B cell (primary cell): ENCODE measurements at regions not wholly inside any gene's neighbourhood (a gene's known extent, or its start where the extent isn't known, plus 50 kb on each side); places are given as distances from the start of the nearest gene placed in this dataset.

Experiments
- ATAC-seq: fragments of 200-7000 bp; cut with Tn5 transposase; one replicate; pipeline ENCODE4 v1.10.0; 2021; ENCODE audit warnings: low read depth, mild to moderate bottlenecking, moderate number of reproducible peaks, moderate library complexity
- CTCF ChIA-PET: fragments of 350-600 bp; sonication (Branson Sonifier 250); formaldehyde crosslinking; loops from one replicate; lab custom pipeline; 2021; ENCODE audit warnings: antibody characterized with exemption, inconsistent platforms; lab: Charles Lee
- POLR2A ChIA-PET: fragments of 350-600 bp; sonication (Branson Sonifier 250); formaldehyde crosslinking; loops from one replicate; lab custom pipeline; 2021; ENCODE audit warnings: antibody characterized with exemption; lab: Charles Lee
- DNase-seq: peaks from one replicate; pipeline ENCODE4 v3.0.0; 2013
- H2AFZ ChIP-seq: 2 replicates; pipeline ENCODE4 v1.6.1; 2012; ENCODE audit warnings: mild to moderate bottlenecking, low read depth, low read length; ENCODE audit not compliant: insufficient read depth, poor library complexity, severe bottlenecking
- H3K27ac ChIP-seq, 2 donors: 1 replicate in 1 of 2; 2 replicates in 1 of 2; pipeline ENCODE4 v1.5.1; 2012 to 2013; ENCODE audit warnings: low read length in 2 of 2, mild to moderate bottlenecking in 2 of 2, moderate library complexity in 1 of 2
- H3K27me3 ChIP-seq, 4 experiments: fragments of 200-600 bp in 1 of 4; sonication (generic) in 1 of 4; replicated peaks in 1 of 4; 1 replicate in 2 of 4; 2 replicates in 2 of 4; pipeline versions ENCODE4 v1.6.1 to v1.7.0; 2013 to 2016; ENCODE audit warnings: low read length in 3 of 4, mild to moderate bottlenecking in 2 of 4, mixed read lengths in 1 of 4, moderate library complexity in 1 of 4; ENCODE audit not compliant: insufficient read depth in 4 of 4, control insufficient read depth in 3 of 4; ENCODE audit errors: control extremely low read depth in 1 of 4
- H3K36me3 ChIP-seq, 2 experiments: replicated peaks in 1 of 2; 1 replicate in 1 of 2; 2 replicates in 1 of 2; pipeline versions ENCODE4 v1.6.1 to v1.7.1; 2013; ENCODE audit warnings: low read length in 1 of 2; ENCODE audit not compliant: insufficient read depth in 2 of 2, control insufficient read depth in 1 of 2; ENCODE audit errors: control extremely low read depth in 1 of 2, extremely low read depth in 1 of 2
- H3K4me1 ChIP-seq, 2 donors: fragments of 200-600 bp in 1 of 2; sonication (generic) in 1 of 2; 1 replicate in 1 of 2; 2 replicates in 1 of 2; pipeline versions ENCODE4 v1.5.1 to v1.6.1; 2013 to 2017; ENCODE audit warnings: low read length in 2 of 2; ENCODE audit not compliant: control insufficient read depth in 2 of 2, insufficient read depth in 2 of 2
- H3K4me2 ChIP-seq: replicated peaks from 2 replicates; pipeline ENCODE3; 2012; ENCODE audit warnings: mild to moderate bottlenecking, low read depth, low read length; ENCODE audit not compliant: poor library complexity, severe bottlenecking
- H3K4me3 ChIP-seq, 5 experiments: fragments of 200-600 bp in 1 of 5; sonication (generic) in 1 of 5; 1 replicate in 3 of 5; 2 replicates in 2 of 5; pipeline versions ENCODE4 v1.5.1 to v1.7.0; 2011 to 2016; ENCODE audit warnings: low read length in 4 of 5, mild to moderate bottlenecking in 4 of 5, low read depth in 2 of 5, control low read depth in 1 of 5, moderate library complexity in 1 of 5; ENCODE audit not compliant: insufficient read depth in 1 of 5; ENCODE audit errors: control extremely low read depth in 1 of 5, extremely low read depth in 1 of 5
- H3K79me2 ChIP-seq: fragments of 200-600 bp; sonication (generic); one replicate; pipeline ENCODE4 v1.6.0; 2016; ENCODE audit warnings: low read length; ENCODE audit not compliant: control insufficient read depth, insufficient read depth
- H3K9ac ChIP-seq: fragments of 200-600 bp; sonication (generic); 2 replicates; pipeline ENCODE4 v1.6.1; 2017; ENCODE audit warnings: mild to moderate bottlenecking, low read length, moderate library complexity
- H3K9me3 ChIP-seq, 3 donors: one replicate each; pipeline versions ENCODE4 v1.6.1 to v1.7.1; 2013; ENCODE audit warnings: low read length in 2 of 3; ENCODE audit not compliant: control insufficient read depth in 2 of 3, insufficient read depth in 1 of 3; ENCODE audit errors: control extremely low read depth in 1 of 3
- H4K20me1 ChIP-seq: 2 replicates; pipeline ENCODE4 v1.6.0; 2012; ENCODE audit warnings: mild to moderate bottlenecking, low read length; ENCODE audit not compliant: insufficient read depth, control insufficient read depth, poor library complexity, severe bottlenecking
- H3K27ac Mint-ChIP-seq: one replicate; pipeline ENCODE4 v1.8.0; 2021; ENCODE audit warnings: mixed read lengths
- H3K27me3 Mint-ChIP-seq: one replicate; pipeline ENCODE4 v1.8.0; 2021; ENCODE audit warnings: mixed read lengths
- H3K4me1 Mint-ChIP-seq: one replicate; pipeline ENCODE4 v1.8.0; 2021; ENCODE audit warnings: mixed read lengths
- H3K4me3 Mint-ChIP-seq: one replicate; pipeline ENCODE4 v1.8.0; 2021; ENCODE audit warnings: mixed read lengths
- H3K9me3 Mint-ChIP-seq: one replicate; pipeline ENCODE4 v1.8.0; 2022; ENCODE audit warnings: mixed read lengths; ENCODE audit not compliant: insufficient read depth
- EZH2 ChIP-seq: IDR thresholded peaks from 2 replicates; pipeline ENCODE4 v1.6.1; 2012; ENCODE audit warnings: borderline replicate concordance, low read depth, mild to moderate bottlenecking, moderate library complexity, low read length; ENCODE audit not compliant: insufficient read depth, poor library complexity, severe bottlenecking
- WGBS: methylation state at CpG from one replicate; pipeline ENCODE4 v1.1.5; 2013; ENCODE audit warnings: missing lambda C conversion rate; ENCODE audit not compliant: insufficient coverage; 5-methylcytosine and 5-hydroxymethylcytosine counted together
- intact Hi-C: fragments of 100-400 bp; cut with micrococcal nuclease; formaldehyde crosslinking; loops from one replicate; pipeline ENCODE4 v1.10.0; 2022
- TF ChIP-seq, protein P1 (sequence below): fragments of 200-600 bp; IDR thresholded peaks from one replicate; pipeline ENCODE4 v1.8.0; 2022; ENCODE audit warnings: antibody characterized with exemption, mild to moderate bottlenecking

DNA sequence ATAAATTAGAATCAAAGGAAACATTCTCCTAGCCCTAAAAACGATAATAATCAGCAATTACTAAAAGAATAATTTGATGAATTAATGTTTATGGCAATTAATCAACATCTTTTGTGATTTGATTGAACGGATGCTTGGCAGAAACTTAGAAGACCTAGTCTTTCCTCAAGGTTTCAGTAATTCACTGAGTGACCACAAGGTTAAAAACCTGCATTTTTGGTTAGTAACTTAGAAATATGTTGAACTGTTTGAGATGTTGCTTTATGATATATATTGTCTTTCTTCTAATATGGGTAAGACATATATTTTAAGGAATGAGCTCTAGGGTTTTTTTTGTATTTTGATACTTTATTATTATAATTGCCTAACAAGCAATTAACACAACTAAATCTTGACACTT is 793.0 kb upstream of the NDST4 start:
- H3K79me2 ChIP-seq: no peaks in the 10 kb centered on the region
- peaks cover 0 to 6% (median 2%) of the 10 kb centered on the region in 3 donors for H3K9me3 ChIP-seq
- Mint-ChIP-seq H3K4me3 (no peak overlapping the region), H3K9me3 (peaks cover 8% of the 10 kb centered on the region), H3K27ac (no peak overlapping the region), H3K4me1 (no peaks in the 10 kb centered on the region), H3K27me3 (no peaks in the 10 kb centered on the region)
- no peaks in the 10 kb centered on the region for H3K27me3 ChIP-seq
- H2AFZ ChIP-seq: no peak overlapping the region
- ChIA-PET POLR2A (no interaction called here), CTCF (no interaction called here)
- no peak overlapping the region for H3K9ac ChIP-seq
- H3K4me1 ChIP-seq: no peaks in the 10 kb centered on the region
- no peak overlapping the region for H3K27ac ChIP-seq
- TF ChIP-seq EZH2: no peak
- TF ChIP-seq, protein P1, sequence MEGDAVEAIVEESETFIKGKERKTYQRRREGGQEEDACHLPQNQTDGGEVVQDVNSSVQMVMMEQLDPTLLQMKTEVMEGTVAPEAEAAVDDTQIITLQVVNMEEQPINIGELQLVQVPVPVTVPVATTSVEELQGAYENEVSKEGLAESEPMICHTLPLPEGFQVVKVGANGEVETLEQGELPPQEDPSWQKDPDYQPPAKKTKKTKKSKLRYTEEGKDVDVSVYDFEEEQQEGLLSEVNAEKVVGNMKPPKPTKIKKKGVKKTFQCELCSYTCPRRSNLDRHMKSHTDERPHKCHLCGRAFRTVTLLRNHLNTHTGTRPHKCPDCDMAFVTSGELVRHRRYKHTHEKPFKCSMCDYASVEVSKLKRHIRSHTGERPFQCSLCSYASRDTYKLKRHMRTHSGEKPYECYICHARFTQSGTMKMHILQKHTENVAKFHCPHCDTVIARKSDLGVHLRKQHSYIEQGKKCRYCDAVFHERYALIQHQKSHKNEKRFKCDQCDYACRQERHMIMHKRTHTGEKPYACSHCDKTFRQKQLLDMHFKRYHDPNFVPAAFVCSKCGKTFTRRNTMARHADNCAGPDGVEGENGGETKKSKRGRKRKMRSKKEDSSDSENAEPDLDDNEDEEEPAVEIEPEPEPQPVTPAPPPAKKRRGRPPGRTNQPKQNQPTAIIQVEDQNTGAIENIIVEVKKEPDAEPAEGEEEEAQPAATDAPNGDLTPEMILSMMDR: no peak
- intact Hi-C loops: no loop called here
- H4K20me1 ChIP-seq: no peaks in the 10 kb centered on the region
- no peaks in the 10 kb centered on the region for H3K36me3 ChIP-seq
- H3K4me3 ChIP-seq: no peak overlapping the region
- no peak overlapping the region for H3K4me2 ChIP-seq
- ATAC-seq (no peak), DNase-seq (no peak)
- no CpG with 5 or more reads among the region's 2 CpGs for WGBS

DNA sequence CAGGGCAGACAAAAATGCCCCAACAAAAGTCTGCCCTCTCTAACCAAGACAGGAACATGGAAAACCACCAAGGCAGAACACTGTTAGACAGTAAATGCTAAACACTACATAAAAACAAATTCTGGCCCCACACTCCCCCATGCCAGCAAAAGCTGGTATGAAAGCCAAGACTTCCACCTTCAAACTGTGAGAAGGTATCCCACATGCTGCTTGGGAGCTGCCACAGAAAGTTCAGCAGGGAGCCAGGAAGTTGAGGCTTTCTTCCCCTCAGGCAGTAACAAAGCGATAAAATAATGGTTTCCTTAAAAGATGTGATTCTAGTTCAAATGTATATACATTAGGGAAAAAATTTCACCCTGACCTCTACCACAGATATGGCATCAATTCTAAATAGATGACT is 770.4 kb upstream of the NDST4 start:
- Mint-ChIP-seq H3K4me1 (no peaks in the 10 kb centered on the region), H3K27ac (no peak overlapping the region), H3K27me3 (no peaks in the 10 kb centered on the region), H3K4me3 (no peak overlapping the region), H3K9me3 (no peaks in the 10 kb centered on the region)
- no peak overlapping the region for H2AFZ ChIP-seq
- peaks cover 0 to 3% (median 0%) of the 10 kb centered on the region in 3 donors for H3K9me3 ChIP-seq
- H3K27me3 ChIP-seq: no peaks in the 10 kb centered on the region
- WGBS: no CpG with 5 or more reads among the region's 1 CpG
- H3K4me1 ChIP-seq: no peaks in the 10 kb centered on the region
- no peak overlapping the region for H3K9ac ChIP-seq
- no peaks in the 10 kb centered on the region for H3K79me2 ChIP-seq
- no peak overlapping the region for H3K27ac ChIP-seq
- H3K4me3 ChIP-seq: no peak overlapping the region
- no peaks in the 10 kb centered on the region for H4K20me1 ChIP-seq
- ChIA-PET CTCF (no interaction called here), POLR2A (no interaction called here)
- H3K36me3 ChIP-seq: no peaks in the 10 kb centered on the region
- TF ChIP-seq, protein P1: no peak
- TF ChIP-seq EZH2: no peak
- intact Hi-C loops: no loop called here
- no peak overlapping the region for H3K4me2 ChIP-seq
- DNase-seq (no peak), ATAC-seq (no peak)
